ENCODE measurements at regions not wholly inside any gene's neighbourhood (a gene's known extent, or its start where the extent isn't known, plus 50 kb on each side); places are given as distances from the start of the nearest gene placed in this dataset.

DNA sequence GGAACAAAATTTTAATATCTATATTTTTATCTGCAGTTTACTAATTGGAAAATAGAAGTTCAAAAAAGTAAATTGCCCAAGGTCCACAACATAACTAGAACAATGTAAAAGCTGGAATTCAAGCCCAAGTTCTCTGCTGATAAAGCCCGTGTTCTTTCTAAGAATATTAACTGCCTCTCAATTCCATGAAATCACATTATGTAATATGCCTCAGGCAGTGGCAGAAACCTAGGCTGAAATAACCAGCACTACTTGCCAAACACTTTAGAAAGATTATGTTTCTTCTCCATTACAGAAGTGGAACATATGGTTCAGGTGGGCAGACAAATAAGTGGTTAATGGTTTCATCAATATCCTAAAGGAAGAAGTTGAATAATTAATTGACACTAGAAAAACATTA, 56.7 kb upstream of the ADGRL3 start:
- intact Hi-C loops (cut with DNase I; ENCODE audit: low total_unique reads): no loop called here
- H3K4me3 ChIP-seq (ENCODE audit: low read depth, poor library complexity, severe bottlenecking): no peak overlapping the region
- no peak for TF ChIP-seq POLR2A (IDR thresholded peaks at IDR 0.05)
- TF ChIP-seq, protein P1, sequence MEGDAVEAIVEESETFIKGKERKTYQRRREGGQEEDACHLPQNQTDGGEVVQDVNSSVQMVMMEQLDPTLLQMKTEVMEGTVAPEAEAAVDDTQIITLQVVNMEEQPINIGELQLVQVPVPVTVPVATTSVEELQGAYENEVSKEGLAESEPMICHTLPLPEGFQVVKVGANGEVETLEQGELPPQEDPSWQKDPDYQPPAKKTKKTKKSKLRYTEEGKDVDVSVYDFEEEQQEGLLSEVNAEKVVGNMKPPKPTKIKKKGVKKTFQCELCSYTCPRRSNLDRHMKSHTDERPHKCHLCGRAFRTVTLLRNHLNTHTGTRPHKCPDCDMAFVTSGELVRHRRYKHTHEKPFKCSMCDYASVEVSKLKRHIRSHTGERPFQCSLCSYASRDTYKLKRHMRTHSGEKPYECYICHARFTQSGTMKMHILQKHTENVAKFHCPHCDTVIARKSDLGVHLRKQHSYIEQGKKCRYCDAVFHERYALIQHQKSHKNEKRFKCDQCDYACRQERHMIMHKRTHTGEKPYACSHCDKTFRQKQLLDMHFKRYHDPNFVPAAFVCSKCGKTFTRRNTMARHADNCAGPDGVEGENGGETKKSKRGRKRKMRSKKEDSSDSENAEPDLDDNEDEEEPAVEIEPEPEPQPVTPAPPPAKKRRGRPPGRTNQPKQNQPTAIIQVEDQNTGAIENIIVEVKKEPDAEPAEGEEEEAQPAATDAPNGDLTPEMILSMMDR (IDR thresholded peaks at IDR 0.05): no peak
- WGBS, 2 donors: 26 to 34% methylated on average over 1 of the region's 1 CpG
- no peak for DNase-seq (ENCODE audit: low spot score in 2 of 2)

DNA sequence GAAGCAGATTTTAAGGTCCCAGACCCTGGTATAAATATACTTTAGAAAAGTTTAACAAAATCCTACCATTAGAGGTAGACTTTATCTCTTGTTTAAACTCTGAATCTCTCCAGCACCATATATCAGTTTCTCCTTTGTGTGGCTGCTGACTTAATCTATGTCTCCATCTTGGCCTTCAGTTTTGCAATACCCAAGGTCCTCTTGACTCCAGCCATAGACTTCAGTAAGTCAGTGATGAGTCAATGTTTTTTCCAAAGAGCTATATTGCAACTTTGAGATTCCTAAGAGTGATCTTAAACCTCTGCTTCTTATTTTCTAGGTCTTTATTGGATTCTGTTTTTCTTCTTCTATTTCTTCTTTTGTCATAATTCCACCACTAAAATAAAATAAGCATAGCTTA, 50.8 kb upstream of the ADGRL3 start:
- intact Hi-C loops (cut with DNase I; ENCODE audit: low total_unique reads): no loop called here

More for the DNA sequence above, 50.8 kb upstream of the ADGRL3 start:
- TF ChIP-seq, protein P1 (IDR thresholded peaks at IDR 0.05): no peak
- no peak for TF ChIP-seq POLR2A (IDR thresholded peaks at IDR 0.05)
- no peak for DNase-seq (ENCODE audit: low spot score in 2 of 2)
- no peak overlapping the region for H3K4me3 ChIP-seq (ENCODE audit: low read depth, poor library complexity, severe bottlenecking)

Small RNA genes lying in the stretch of these regions (microRNA-seq; reads per million reads assigned to microRNA genes)
- 0 reads per million in 2 donors for gene MIR548AG1 (ENCODE audit: borderline number of aligned reads in 1 of 2, borderline replicate concordance in 2 of 2)

Data from lower leg skin (tissue), 4 donors.